Chondrocyte (in vitro differentiated cells): ENCODE measurements at regions not wholly inside any gene's neighbourhood (a gene's known extent, or its start where the extent isn't known, plus 50 kb on each side); places are given as distances from the start of the nearest gene placed in this dataset.

ENCODE experiments used
- DNase-seq: peaks from one replicate; pipeline ENCODE4 v3.0.0; 2021; ENCODE audit warnings: mixed read lengths, low spot score
- H3K27ac Mint-ChIP-seq: one replicate; pipeline ENCODE4 v1.8.0; 2021; ENCODE audit warnings: mild to moderate bottlenecking, moderate library complexity, mixed read lengths; ENCODE audit not compliant: unreplicated experiment
- H3K27me3 Mint-ChIP-seq: 2 replicates; pipeline ENCODE4 v1.8.0; 2021; ENCODE audit warnings: low read depth, mixed read lengths
- H3K36me3 Mint-ChIP-seq: 2 replicates; pipeline ENCODE4 v1.8.0; 2021; ENCODE audit warnings: low read depth, mixed read lengths
- H3K4me1 Mint-ChIP-seq: 2 replicates; pipeline ENCODE4 v1.8.0; 2021; ENCODE audit warnings: low read depth, mild to moderate bottlenecking, mixed read lengths
- H3K4me3 Mint-ChIP-seq: one replicate; pipeline ENCODE4 v1.8.0; 2021; ENCODE audit warnings: mild to moderate bottlenecking, moderate library complexity, mixed read lengths; ENCODE audit not compliant: unreplicated experiment
- H3K9me3 Mint-ChIP-seq: 2 replicates; pipeline ENCODE4 v1.8.0; 2021; ENCODE audit warnings: low read depth, mixed read lengths
- CTCF ChIP-seq: fragments of 200-600 bp; sonication (generic); IDR thresholded peaks from 2 replicates; pipeline ENCODE4 v1.5.0; 2021; ENCODE audit warnings: antibody characterized with exemption, mild to moderate bottlenecking, moderate library complexity

GRCh38 chr11:79543101-79543500, 102.3 kb upstream of the TENM4 start:
- Mint-ChIP-seq H3K27ac (no peak overlapping the region), H3K27me3 (peaks cover 34% of the 10 kb centered on the region), H3K4me3 (no peak overlapping the region), H3K36me3 (no peaks in the 10 kb centered on the region), H3K9me3 (no peaks in the 10 kb centered on the region), H3K4me1 (no peaks in the 10 kb centered on the region)
- TF ChIP-seq CTCF, result no peak
- DNase-seq, result no peak

GRCh38 chr11:79541466-79541865, 100.6 kb upstream of the TENM4 start:
- Mint-ChIP-seq H3K27ac (no peak overlapping the region), H3K4me1 (no peaks in the 10 kb centered on the region), H3K4me3 (no peak overlapping the region), H3K27me3 (peaks cover 34% of the 10 kb centered on the region), H3K36me3 (no peaks in the 10 kb centered on the region), H3K9me3 (no peaks in the 10 kb centered on the region)
- no peak for DNase-seq
- TF ChIP-seq CTCF, result no peak

- no peak overlapping the region for H3K4me3 Mint-ChIP-seq
- no peaks in the 10 kb centered on the region for H3K9me3 Mint-ChIP-seq
- H3K27me3 Mint-ChIP-seq, result peaks cover 42% of the 10 kb centered on the region
- H3K27ac Mint-ChIP-seq, result no peak overlapping the region
- TF ChIP-seq CTCF, result no peak
- DNase-seq, result no peak
- no peaks in the 10 kb centered on the region for H3K36me3 Mint-ChIP-seq
- H3K4me1 Mint-ChIP-seq, result no peaks in the 10 kb centered on the region
Measured at GRCh38 chr11:79538775-79539174, 97.9 kb upstream of the TENM4 start.

GRCh38 chr11:79536155-79536917, 95.5 kb upstream of the TENM4 start:
- Mint-ChIP-seq H3K4me1 (no peaks in the 10 kb centered on the region), H3K27ac (no peak overlapping the region), H3K27me3 (peaks cover 30% of the 10 kb centered on the region), H3K4me3 (no peak overlapping the region), H3K9me3 (no peaks in the 10 kb centered on the region), H3K36me3 (no peaks in the 10 kb centered on the region)
- no peak for DNase-seq
- no peak for TF ChIP-seq CTCF

GRCh38 chr11:79535606-79536005, 94.8 kb upstream of the TENM4 start:
- Mint-ChIP-seq H3K27ac (no peak overlapping the region), H3K4me1 (no peaks in the 10 kb centered on the region), H3K27me3 (peaks cover 30% of the 10 kb centered on the region), H3K4me3 (no peak overlapping the region), H3K36me3 (no peaks in the 10 kb centered on the region), H3K9me3 (no peaks in the 10 kb centered on the region)
- TF ChIP-seq CTCF, result no peak
- DNase-seq, result no peak
